ENCODE measurements at regions not wholly inside any gene's neighbourhood (a gene's known extent, or its start where the extent isn't known, plus 50 kb on each side); places are given as distances from the start of the nearest gene placed in this dataset.

DNA sequence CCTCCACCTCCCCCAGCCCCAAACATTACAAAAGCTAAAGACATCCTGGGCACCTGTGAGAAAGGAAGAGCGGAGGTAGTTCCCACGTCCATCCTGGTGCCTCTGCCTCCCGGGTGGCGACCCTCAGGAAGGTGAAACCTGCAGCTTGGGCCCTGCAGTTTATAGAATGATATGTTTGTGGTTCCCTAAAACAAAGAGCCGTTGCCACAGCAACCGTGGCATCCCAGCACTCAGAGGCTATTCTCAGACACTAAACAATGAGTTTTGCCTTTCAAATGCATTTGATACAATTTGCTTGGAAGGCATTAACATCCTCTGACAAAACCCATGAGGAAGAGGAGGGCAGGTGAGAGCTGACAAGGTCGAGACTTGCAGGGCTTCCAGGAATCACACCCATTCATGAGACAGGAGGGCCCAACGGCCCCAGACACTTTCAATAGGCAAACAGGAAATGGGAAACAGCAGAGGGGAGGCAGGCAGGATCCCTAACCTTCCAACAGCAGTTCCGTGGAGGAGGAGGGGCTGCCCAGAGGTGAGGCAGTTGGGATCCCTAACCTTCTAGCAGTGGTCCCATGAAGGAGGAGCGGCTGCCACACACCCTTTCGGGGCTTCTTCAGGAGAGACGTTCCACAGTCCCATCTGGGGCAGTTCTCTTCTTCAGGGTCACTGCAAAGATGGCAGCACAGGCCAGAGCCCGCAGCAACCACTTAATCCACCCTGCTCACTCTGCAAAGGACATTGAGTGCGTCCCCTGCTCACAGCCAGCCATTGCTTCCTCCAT is 379.2 kb downstream of the SHANK2 start:
- no peak for DNase-seq (ENCODE audit: low read depth)

GRCh38 chr11:70873736-70874412 is 378.5 kb downstream of the SHANK2 start:
- DNase-seq (ENCODE audit: low read depth) = no peak

DNA sequence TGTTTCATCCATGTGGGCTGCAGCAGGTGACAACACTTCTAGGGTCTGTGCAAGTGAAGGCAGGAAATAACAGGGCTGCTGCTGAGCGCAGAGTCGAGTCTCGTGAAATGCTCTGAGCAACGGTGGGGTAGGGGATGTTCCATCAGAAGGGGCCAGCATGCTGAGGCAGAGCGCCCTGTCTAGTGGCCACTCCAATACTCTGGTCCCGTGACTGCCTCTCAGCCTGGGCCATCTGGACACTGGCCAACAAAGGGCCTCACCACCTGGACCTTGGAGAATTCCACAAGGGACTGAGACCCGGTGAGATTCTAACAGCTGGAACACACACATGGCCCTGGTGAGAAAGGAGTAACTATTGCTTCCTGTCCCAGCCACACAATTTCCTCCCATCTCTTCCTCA is 375.7 kb downstream of the SHANK2 start:
- DNase-seq (ENCODE audit: low read depth) = no peak

DNA sequence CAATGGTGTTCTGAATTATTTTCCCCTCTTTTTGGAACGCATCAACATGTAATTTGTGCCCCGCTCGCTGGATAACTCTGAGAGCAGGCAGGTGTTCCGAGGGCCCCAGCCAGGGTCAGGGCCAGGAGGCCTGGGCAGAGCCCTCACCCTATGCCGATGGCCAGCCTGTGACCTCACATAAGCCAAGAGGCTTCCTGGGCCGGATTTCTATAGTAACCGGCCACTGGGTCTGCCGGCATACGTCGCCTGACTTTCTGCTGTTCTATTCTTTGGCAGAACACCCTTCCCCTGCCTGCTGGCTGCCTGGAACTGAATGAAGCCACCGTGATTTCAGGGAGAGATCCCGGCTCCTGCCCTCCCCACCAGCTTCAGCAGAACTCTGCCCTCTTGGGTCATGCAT is 375.2 kb downstream of the SHANK2 start:
- DNase-seq (ENCODE audit: low read depth) = no peak

GRCh38 chr11:70878366-70878765 is 374.0 kb downstream of the SHANK2 start:
- DNase-seq (ENCODE audit: low read depth) = no peak

- DNase-seq (ENCODE audit: low read depth) = no peak
Measured at GRCh38 chr11:70879601-70880285, 372.6 kb downstream of the SHANK2 start.

- no peak for DNase-seq (ENCODE audit: low read depth)
Measured at GRCh38 chr11:70880416-70880815, 372.0 kb downstream of the SHANK2 start.

DNA sequence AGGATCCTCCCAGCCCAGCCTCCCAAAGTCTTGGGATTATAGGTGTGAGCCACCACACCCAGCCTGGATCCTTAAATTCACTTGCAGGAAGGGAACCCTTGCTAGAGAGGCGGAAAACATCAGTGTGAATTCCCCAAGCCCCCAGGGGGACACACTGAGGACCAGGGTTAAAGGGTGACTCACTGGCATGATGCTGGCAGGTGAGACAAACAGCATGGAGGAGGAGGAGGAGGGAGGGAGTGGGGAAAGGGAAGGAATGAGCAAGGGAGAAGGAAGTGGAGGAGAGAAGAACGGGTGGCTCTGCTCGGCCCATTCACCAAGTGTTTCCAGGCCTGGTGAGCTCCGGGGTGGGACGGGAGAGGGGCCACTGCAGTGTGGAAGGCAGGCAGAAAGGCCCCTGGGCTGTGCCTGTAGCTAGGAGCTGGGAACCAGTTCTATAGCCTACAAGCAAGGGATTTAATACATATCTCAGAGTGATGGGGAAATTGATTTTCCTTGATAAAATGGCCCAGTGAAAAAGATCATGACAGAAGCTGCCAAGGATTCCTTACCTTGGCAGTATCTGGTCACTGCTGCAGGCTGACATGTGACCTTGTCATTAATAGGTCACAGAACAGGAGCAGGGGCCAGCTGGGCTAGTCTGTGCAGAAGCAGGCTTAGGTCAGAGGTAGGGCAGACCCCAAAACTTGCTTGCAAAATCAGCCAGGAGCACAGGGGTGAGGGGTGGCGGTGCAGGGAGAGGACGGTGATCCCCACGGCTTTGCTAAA is 370.2 kb downstream of the SHANK2 start:
- DNase-seq (ENCODE audit: low read depth) = no peak

DNA sequence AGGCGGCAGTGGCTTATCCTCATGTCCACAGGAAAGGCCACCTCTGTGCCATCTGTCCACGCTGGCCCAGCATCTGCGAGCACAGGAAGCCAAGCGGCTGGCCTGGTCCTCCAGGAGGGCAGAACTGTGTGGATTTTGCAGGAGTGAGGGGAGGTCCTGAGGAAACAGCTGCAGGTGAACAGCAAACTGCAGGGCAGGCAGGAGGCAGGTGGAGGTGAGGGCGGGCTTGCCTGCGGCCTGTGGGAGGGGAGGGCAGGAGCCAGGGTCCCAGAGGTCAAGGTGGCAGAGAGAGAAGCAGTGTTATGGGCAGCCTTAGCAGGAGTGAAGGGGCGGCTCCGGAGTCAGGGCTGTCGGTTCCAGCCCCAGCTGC is 369.7 kb downstream of the SHANK2 start:
- no peak for DNase-seq (ENCODE audit: low read depth)

GRCh38 chr11:70883323-70883940 is 368.9 kb downstream of the SHANK2 start:
- DNase-seq (ENCODE audit: low read depth) = no peak

GRCh38 chr11:70883973-70884623 is 368.3 kb downstream of the SHANK2 start:
- DNase-seq (ENCODE audit: low read depth) = peak; percentile 56

GRCh38 chr11:70885281-70886231 is 366.8 kb downstream of the SHANK2 start:
- DNase-seq (ENCODE audit: low read depth) = no peak

DNA sequence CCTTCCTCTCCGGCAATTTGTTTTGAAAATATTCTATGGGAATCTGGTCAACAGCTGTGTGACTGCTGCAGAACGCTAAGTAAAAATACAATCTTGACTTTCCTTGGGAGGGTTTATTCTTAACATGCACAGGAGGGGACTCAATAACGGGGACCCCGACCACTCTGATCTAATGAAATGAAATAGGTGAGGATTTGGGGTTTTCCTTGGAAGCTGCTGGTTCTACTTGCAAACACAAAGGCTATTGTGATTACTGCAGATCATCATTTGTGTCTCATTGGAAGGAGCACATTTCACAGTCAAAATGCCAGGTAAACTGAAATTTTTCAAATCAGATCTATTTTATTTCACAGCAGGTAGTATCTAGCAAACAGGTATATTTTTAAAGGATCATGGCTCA is 366.1 kb downstream of the SHANK2 start:
- no peak for DNase-seq (ENCODE audit: low read depth)

GRCh38 chr11:70886676-70887541 is 365.5 kb downstream of the SHANK2 start:
- no peak for DNase-seq (ENCODE audit: low read depth)

GRCh38 chr11:70887542-70887827 is 364.9 kb downstream of the SHANK2 start:
- no peak for DNase-seq (ENCODE audit: low read depth)

GRCh38 chr11:70888061-70888460 is 364.3 kb downstream of the SHANK2 start:
- DNase-seq (ENCODE audit: low read depth) = no peak

- DNase-seq (ENCODE audit: low read depth) = no peak
Measured at GRCh38 chr11:70889411-70889810, 363.0 kb downstream of the SHANK2 start.

DNA sequence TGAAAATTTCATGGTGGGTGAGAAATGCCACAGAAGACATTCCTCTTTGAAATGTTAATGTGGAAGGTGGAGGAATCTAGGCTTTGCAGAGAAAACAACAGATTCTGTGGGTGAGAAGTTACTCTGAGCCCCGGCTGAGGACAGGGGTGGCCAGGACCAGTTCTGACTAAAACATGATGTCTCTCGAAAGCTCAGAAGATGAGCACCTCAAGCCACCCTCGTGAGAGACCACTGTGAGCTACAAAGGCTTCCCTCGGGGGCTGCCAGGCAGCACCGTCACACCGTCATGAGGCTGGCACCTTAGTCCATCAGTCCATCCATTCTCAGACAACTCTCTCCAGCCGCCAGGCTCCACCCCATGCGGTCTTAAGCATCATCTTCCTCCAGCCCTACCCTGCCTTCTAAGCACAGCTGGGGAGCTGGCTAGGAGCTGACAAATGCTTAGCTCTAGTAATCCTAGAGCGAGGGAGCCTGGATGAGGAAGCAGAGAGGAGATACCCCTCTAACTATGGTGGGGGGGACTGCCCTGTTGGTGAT is 360.5 kb downstream of the SHANK2 start:
- no peak for DNase-seq (ENCODE audit: low read depth)

DNA sequence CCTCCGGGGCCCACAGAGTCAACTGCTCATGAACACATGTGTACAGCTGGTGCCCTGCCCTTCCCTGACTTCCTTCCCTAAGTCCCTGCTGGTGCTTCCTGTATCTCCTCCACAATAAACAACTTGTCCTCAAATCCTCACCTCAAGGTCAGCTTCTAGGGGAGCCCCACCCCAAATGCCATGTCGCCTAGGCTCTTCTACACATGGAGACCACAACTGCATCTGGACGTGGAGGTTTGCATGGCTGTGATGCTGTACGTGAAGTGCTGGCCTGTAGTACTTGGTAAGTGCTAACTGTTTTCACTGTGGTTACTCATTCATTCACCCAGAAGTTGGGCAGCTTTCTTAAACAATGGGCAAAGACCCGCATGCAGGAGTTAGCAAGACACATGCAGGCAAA is 359.5 kb downstream of the SHANK2 start:
- DNase-seq (ENCODE audit: low read depth) = no peak

All from fibroblast of gingiva (primary cell).